GM12865 (cell line): ENCODE measurements at regions not wholly inside any gene's neighbourhood (a gene's known extent, or its start where the extent isn't known, plus 50 kb on each side); places are given as distances from the start of the nearest gene placed in this dataset.

ENCODE experiments used
- DNase-seq: peaks from one replicate; pipeline ENCODE4 v3.0.0; 2010; ENCODE audit warnings: low read depth
- H3K4me3 ChIP-seq: 2 replicates; pipeline ENCODE4 v1.5.1; 2011; ENCODE audit warnings: mild to moderate bottlenecking, low read depth, low read length, control low read depth
- CTCF ChIP-seq: IDR thresholded peaks from 2 replicates; pipeline ENCODE4 v1.5.1; 2011; ENCODE audit warnings: low read length, control low read depth, low read depth, inconsistent platforms; ENCODE audit not compliant: insufficient read depth; ENCODE audit errors: missing control alignments

GRCh38 chr15:31175484-31175883, 74.0 kb upstream of the TRPM1 start:
- H3K4me3 ChIP-seq, result no peak overlapping the region
- TF ChIP-seq CTCF, result no peak
- DNase-seq, result no peak

- H3K4me3 ChIP-seq, result no peak overlapping the region
- peak; percentile 34 for DNase-seq
- TF ChIP-seq CTCF, result no peak
Observed at GRCh38 chr15:31177951-31178350, 76.4 kb upstream of the TRPM1 start.

GRCh38 chr15:31178705-31179104, 77.2 kb upstream of the TRPM1 start:
- no peak for DNase-seq
- H3K4me3 ChIP-seq, result no peak overlapping the region
- no peak for TF ChIP-seq CTCF

- H3K4me3 ChIP-seq, result no peak overlapping the region
- no peak for TF ChIP-seq CTCF
- peak; percentile 30 for DNase-seq
Observed at GRCh38 chr15:31179693-31180092, 78.2 kb upstream of the TRPM1 start.

- no peak for TF ChIP-seq CTCF
- no peak overlapping the region for H3K4me3 ChIP-seq
- DNase-seq, result no peak
Observed at GRCh38 chr15:31193291-31193690, 91.8 kb upstream of the TRPM1 start.

GRCh38 chr15:31195871-31196270, 94.3 kb upstream of the TRPM1 start:
- no peak for DNase-seq
- TF ChIP-seq CTCF, result no peak

GRCh38 chr15:31197497-31198414, 96.2 kb upstream of the TRPM1 start:
- TF ChIP-seq CTCF, result peak; percentile 87
- peak; percentile 83 for DNase-seq
- H3K4me3 ChIP-seq, result no peak overlapping the region

More at GRCh38 chr15:31195871-31196270, 94.3 kb upstream of the TRPM1 start:
- H3K4me3 ChIP-seq, result no peak overlapping the region
